WTC11 (cell line): ENCODE measurements at regions not wholly inside any gene's neighbourhood (a gene's known extent, or its start where the extent isn't known, plus 50 kb on each side); places are given as distances from the start of the nearest gene placed in this dataset.

ENCODE experiments used
- ATAC-seq: fragments of 200-7000 bp; cut with Tn5 transposase; 2 replicates; pipeline ENCODE4 v1.10.0; 2021; ENCODE audit warnings: mild to moderate bottlenecking, moderate library complexity
- CTCF ChIA-PET: fragments of 300-600 bp; sonication (Branson Sonifier 250); formaldehyde crosslinking; loops from one replicate; lab custom pipeline; 2021; ENCODE audit warnings: antibody characterized with exemption; lab: Charles Lee
- POLR2A ChIA-PET: fragments of 350-600 bp; sonication (Branson Sonifier 250); formaldehyde crosslinking; loops from one replicate; lab custom pipeline; 2021; ENCODE audit warnings: antibody characterized with exemption; lab: Charles Lee
- DNase-seq: peaks from one replicate; pipeline ENCODE4 v3.0.0; 2021; ENCODE audit warnings: low spot score
- H3K27ac Mint-ChIP-seq: 2 replicates; pipeline ENCODE4 v1.8.0; 2021; ENCODE audit warnings: mixed read lengths
- H3K27me3 Mint-ChIP-seq: 2 replicates; pipeline ENCODE4 v1.8.0; 2021; ENCODE audit warnings: low read depth, mild to moderate bottlenecking, moderate library complexity, mixed read lengths
- H3K36me3 Mint-ChIP-seq: 2 replicates; pipeline ENCODE4 v1.8.0; 2021; ENCODE audit warnings: mixed read lengths
- H3K4me1 Mint-ChIP-seq: 2 replicates; pipeline ENCODE4 v1.8.0; 2022; ENCODE audit warnings: mixed read lengths
- H3K4me3 Mint-ChIP-seq: 2 replicates; pipeline ENCODE4 v1.8.0; 2021; ENCODE audit warnings: mild to moderate bottlenecking, moderate library complexity, mixed read lengths
- H3K9me3 Mint-ChIP-seq: 2 replicates; pipeline ENCODE4 v1.8.0; 2021; ENCODE audit warnings: mixed read lengths
- AR ChIP-seq: fragments of 250-450 bp; sonication (Bioruptor Pico); IDR thresholded peaks from 2 replicates; pipeline ENCODE4 v1.9.0; 2021; ENCODE audit warnings: mild to moderate bottlenecking
- ATF6 ChIP-seq: sonication (generic); formaldehyde crosslinking; IDR thresholded peaks from 2 replicates; pipeline ENCODE4 v1.8.1; 2023; ENCODE audit warnings: mild to moderate bottlenecking, missing genetic modification reagents
- CDX4 ChIP-seq: fragments of 250-450 bp; sonication (Bioruptor Pico); IDR thresholded peaks from 2 replicates; pipeline ENCODE4 v1.9.0; 2021; ENCODE audit warnings: moderate library complexity, mild to moderate bottlenecking, inconsistent platforms, borderline replicate concordance
- CTCF ChIP-seq: fragments of 200-600 bp; IDR thresholded peaks from 2 replicates; pipeline ENCODE4 v1.8.0; 2022; ENCODE audit warnings: antibody characterized with exemption
- ELF4 ChIP-seq: sonication (generic); formaldehyde crosslinking; IDR thresholded peaks from 2 replicates; pipeline ENCODE4 v1.8.1; 2022; ENCODE audit warnings: low read depth, mild to moderate bottlenecking, moderate library complexity, missing genetic modification reagents
- EMX1 ChIP-seq: fragments of 250-450 bp; sonication (Bioruptor Pico); IDR thresholded peaks from 2 replicates; pipeline ENCODE4 v1.8.0; 2021; ENCODE audit warnings: mild to moderate bottlenecking
- GTF2I ChIP-seq: fragments of 250-450 bp; sonication (Bioruptor Pico); conservative IDR thresholded peaks from 2 replicates; pipeline ENCODE4 v1.4.0; 2021; ENCODE audit warnings: mild to moderate bottlenecking
- IRF2 ChIP-seq: sonication (generic); formaldehyde crosslinking; IDR thresholded peaks from 2 replicates; pipeline ENCODE4 v1.8.0; 2022; ENCODE audit warnings: low read depth, missing genetic modification reagents, borderline replicate concordance
- JAZF1 ChIP-seq: fragments of 250-450 bp; sonication (Bioruptor Pico); IDR thresholded peaks from 2 replicates; pipeline ENCODE4 v1.9.0; 2021; ENCODE audit warnings: moderate library complexity, mild to moderate bottlenecking, inconsistent platforms
- NR2C2 ChIP-seq: sonication (generic); formaldehyde crosslinking; IDR thresholded peaks from 2 replicates; pipeline ENCODE4 v1.8.0; 2022; ENCODE audit warnings: mild to moderate bottlenecking, missing genetic modification reagents
- NR3C1 ChIP-seq: sonication (generic); formaldehyde crosslinking; conservative IDR thresholded peaks from 2 replicates; pipeline ENCODE4 v1.8.1; 2023; ENCODE audit warnings: low read depth, mild to moderate bottlenecking, missing genetic modification reagents
- SMAD3 ChIP-seq: sonication (generic); formaldehyde crosslinking; IDR thresholded peaks from 2 replicates; pipeline ENCODE4 v1.8.0; 2022; ENCODE audit warnings: missing genetic modification reagents, mild to moderate bottlenecking, borderline replicate concordance
- SOX15 ChIP-seq: fragments of 250-450 bp; sonication (Bioruptor Pico); IDR thresholded peaks from 2 replicates; pipeline ENCODE4 v1.9.0; 2021; ENCODE audit warnings: mild to moderate bottlenecking
- TEAD1 ChIP-seq: sonication (generic); formaldehyde crosslinking; IDR thresholded peaks from 2 replicates; pipeline ENCODE4 v1.8.0; 2022; ENCODE audit warnings: mild to moderate bottlenecking, missing genetic modification reagents
- TEAD4 ChIP-seq: sonication (generic); formaldehyde crosslinking; IDR thresholded peaks from 2 replicates; pipeline ENCODE4 v1.8.0; 2022; ENCODE audit warnings: mild to moderate bottlenecking, missing genetic modification reagents
- ZNF219 ChIP-seq: sonication (generic); formaldehyde crosslinking; IDR thresholded peaks from 2 replicates; pipeline ENCODE4 v1.8.0; 2023; ENCODE audit warnings: missing genetic modification reagents, mild to moderate bottlenecking, borderline replicate concordance
- ZNF423 ChIP-seq: fragments of 250-450 bp; sonication (Bioruptor Pico); IDR thresholded peaks from 2 replicates; pipeline ENCODE4 v2.1.2; 2022; ENCODE audit warnings: mild to moderate bottlenecking, moderate library complexity
- TF ChIP-seq, protein P1 (sequence below): sonication (generic); formaldehyde crosslinking; IDR thresholded peaks from 2 replicates; pipeline ENCODE4 v1.8.0; 2022; ENCODE audit warnings: mild to moderate bottlenecking, missing genetic modification reagents
- TF ChIP-seq, protein P2 (sequence below): fragments of 250-450 bp; sonication (Bioruptor Pico); IDR thresholded peaks from 2 replicates; pipeline ENCODE4 v1.8.0; 2021; ENCODE audit warnings: mild to moderate bottlenecking
- TF ChIP-seq, protein P3 (sequence below): sonication (generic); formaldehyde crosslinking; conservative IDR thresholded peaks from 2 replicates; pipeline ENCODE4 v1.8.1; 2023; ENCODE audit warnings: mild to moderate bottlenecking, low read depth, missing genetic modification reagents, moderate library complexity
- TF ChIP-seq, protein P4 (sequence below): fragments of 250-450 bp; sonication (Bioruptor Pico); IDR thresholded peaks from 2 replicates; pipeline ENCODE4 v1.9.0; 2021; ENCODE audit warnings: mild to moderate bottlenecking

DNA sequence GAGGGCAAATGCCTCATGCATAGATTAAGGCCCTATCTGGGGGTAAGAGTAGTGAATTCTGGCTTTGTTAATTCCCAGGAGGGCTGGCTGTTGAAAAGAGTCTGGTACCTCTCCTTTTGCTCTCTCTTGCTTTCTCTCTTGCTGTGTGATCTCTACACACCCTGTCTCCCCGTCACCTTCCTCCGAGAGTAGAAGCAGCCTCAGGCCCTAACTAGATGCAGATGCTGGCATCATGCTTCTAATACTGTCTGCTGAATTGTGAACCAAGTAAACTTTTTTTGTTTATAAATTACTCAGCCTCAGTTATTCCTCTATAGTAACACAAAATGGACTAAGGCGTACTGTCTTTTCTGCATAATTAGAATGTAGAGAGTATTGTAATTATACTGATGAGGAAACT is 908.1 kb downstream of the DIPK2A start (continued):
- no peak for TF ChIP-seq CTCF
- TF ChIP-seq, protein P1, sequence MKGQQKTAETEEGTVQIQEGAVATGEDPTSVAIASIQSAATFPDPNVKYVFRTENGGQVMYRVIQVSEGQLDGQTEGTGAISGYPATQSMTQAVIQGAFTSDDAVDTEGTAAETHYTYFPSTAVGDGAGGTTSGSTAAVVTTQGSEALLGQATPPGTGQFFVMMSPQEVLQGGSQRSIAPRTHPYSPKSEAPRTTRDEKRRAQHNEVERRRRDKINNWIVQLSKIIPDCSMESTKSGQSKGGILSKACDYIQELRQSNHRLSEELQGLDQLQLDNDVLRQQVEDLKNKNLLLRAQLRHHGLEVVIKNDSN (CRISPR knock-in tag): no peak
- TF ChIP-seq NR2C2 (CRISPR knock-in tag): no peak

DNA sequence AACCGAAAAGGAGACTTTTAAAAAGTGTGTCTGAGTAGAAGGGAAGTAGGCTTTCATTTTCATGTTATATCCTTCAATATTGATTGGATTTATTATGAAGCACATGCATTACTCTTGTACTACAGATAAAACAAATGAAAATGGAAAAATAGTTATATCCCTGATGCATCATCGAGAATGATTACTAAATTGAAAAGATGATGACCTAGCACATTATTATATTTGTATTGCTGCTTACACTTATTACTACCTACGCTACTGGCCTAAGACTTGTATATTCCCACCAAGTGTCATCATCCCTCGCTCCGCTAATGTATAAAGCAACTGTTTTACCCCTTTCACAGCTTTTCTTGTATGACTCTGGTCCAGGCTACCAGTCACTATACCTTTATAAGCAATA is 922.4 kb downstream of the DIPK2A start:
- TF ChIP-seq ELF4 (CRISPR knock-in tag) (no peak), AR (CRISPR knock-in tag) (no peak), ZNF219 (CRISPR knock-in tag) (no peak), SMAD3 (CRISPR knock-in tag) (no peak), GTF2I (CRISPR knock-in tag) (no peak)
- ATAC-seq (no peak), DNase-seq (no peak)
- Mint-ChIP-seq H3K36me3 (no peaks in the 10 kb centered on the region), H3K9me3 (no peaks in the 10 kb centered on the region), H3K4me1 (no peaks in the 10 kb centered on the region), H3K4me3 (no peak overlapping the region), H3K27me3 (no peaks in the 10 kb centered on the region), H3K27ac (no peak overlapping the region)
- POLR2A ChIA-PET: no interaction called here
- CTCF ChIA-PET: no interaction called here

DNA sequence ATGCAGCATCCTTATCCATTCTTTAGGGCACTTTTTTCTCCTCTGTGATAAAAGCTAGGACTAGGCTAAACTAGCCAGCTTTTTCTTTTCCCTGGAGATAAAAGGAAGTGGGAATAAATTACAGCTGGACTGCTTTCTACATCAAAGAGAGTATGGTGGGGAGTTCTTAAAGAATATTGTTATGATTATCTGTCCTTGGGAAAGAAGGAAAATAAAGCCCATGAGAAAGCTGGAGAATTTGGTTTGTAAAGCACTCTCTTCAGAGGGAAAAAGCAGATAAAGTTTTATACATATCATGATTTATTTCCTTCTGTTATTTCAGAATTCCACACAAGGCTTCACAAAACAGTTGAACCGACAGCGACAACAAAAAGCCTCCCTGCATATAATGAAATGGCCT is 923.0 kb downstream of the DIPK2A start:
- Mint-ChIP-seq H3K27me3 (no peaks in the 10 kb centered on the region), H3K27ac (no peak overlapping the region), H3K36me3 (no peaks in the 10 kb centered on the region), H3K4me3 (no peak overlapping the region), H3K4me1 (no peaks in the 10 kb centered on the region), H3K9me3 (no peaks in the 10 kb centered on the region)
- CTCF ChIA-PET: no interaction called here
- DNase-seq: no peak
- POLR2A ChIA-PET: no interaction called here
- no peak for ATAC-seq
- TF ChIP-seq SOX15 (CRISPR knock-in tag) (no peak), ATF6 (CRISPR knock-in tag) (no peak), NR3C1 (no peak), ZNF423 (CRISPR knock-in tag) (no peak), IRF2 (CRISPR knock-in tag) (no peak), CDX4 (CRISPR knock-in tag) (no peak), TEAD1 (CRISPR knock-in tag) (no peak), EMX1 (no peak), JAZF1 (CRISPR knock-in tag) (no peak), NR2C2 (CRISPR knock-in tag) (no peak), TEAD4 (CRISPR knock-in tag) (no peak)
- TF ChIP-seq, protein P2, sequence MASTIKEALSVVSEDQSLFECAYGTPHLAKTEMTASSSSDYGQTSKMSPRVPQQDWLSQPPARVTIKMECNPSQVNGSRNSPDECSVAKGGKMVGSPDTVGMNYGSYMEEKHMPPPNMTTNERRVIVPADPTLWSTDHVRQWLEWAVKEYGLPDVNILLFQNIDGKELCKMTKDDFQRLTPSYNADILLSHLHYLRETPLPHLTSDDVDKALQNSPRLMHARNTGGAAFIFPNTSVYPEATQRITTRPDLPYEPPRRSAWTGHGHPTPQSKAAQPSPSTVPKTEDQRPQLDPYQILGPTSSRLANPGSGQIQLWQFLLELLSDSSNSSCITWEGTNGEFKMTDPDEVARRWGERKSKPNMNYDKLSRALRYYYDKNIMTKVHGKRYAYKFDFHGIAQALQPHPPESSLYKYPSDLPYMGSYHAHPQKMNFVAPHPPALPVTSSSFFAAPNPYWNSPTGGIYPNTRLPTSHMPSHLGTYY (CRISPR knock-in tag): no peak
- TF ChIP-seq, protein P3, sequence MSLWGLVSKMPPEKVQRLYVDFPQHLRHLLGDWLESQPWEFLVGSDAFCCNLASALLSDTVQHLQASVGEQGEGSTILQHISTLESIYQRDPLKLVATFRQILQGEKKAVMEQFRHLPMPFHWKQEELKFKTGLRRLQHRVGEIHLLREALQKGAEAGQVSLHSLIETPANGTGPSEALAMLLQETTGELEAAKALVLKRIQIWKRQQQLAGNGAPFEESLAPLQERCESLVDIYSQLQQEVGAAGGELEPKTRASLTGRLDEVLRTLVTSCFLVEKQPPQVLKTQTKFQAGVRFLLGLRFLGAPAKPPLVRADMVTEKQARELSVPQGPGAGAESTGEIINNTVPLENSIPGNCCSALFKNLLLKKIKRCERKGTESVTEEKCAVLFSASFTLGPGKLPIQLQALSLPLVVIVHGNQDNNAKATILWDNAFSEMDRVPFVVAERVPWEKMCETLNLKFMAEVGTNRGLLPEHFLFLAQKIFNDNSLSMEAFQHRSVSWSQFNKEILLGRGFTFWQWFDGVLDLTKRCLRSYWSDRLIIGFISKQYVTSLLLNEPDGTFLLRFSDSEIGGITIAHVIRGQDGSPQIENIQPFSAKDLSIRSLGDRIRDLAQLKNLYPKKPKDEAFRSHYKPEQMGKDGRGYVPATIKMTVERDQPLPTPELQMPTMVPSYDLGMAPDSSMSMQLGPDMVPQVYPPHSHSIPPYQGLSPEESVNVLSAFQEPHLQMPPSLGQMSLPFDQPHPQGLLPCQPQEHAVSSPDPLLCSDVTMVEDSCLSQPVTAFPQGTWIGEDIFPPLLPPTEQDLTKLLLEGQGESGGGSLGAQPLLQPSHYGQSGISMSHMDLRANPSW (CRISPR knock-in tag): no peak
- TF ChIP-seq, protein P4, sequence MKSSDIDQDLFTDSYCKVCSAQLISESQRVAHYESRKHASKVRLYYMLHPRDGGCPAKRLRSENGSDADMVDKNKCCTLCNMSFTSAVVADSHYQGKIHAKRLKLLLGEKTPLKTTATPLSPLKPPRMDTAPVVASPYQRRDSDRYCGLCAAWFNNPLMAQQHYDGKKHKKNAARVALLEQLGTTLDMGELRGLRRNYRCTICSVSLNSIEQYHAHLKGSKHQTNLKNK: no peak
- TF ChIP-seq, protein P1 (CRISPR knock-in tag): no peak
